Left ventricle myocardium inferior (tissue), 1 donor: ENCODE measurements at regions not wholly inside any gene's neighbourhood (a gene's known extent, or its start where the extent isn't known, plus 50 kb on each side); places are given as distances from the start of the nearest gene placed in this dataset.

Experiments used
- DNase-seq: peaks from one replicate; pipeline ENCODE4 v3.0.0-alpha.2; 2020
- H3K27ac ChIP-seq: fragments of 200-600 bp; replicated peaks from 2 replicates; pipeline ENCODE4 v1.8.0; 2021
- H3K27me3 ChIP-seq: fragments of 200-600 bp; 2 replicates; pipeline ENCODE4 v1.8.0; 2021; ENCODE audit warnings: low read depth
- H3K36me3 ChIP-seq: fragments of 200-600 bp; 2 replicates; pipeline ENCODE4 v1.8.0; 2021
- H3K4me1 ChIP-seq: fragments of 200-600 bp; 2 replicates; pipeline ENCODE4 v1.8.0; 2021
- H3K4me3 ChIP-seq: fragments of 200-600 bp; 2 replicates; pipeline ENCODE4 v1.8.0; 2021; ENCODE audit warnings: mild to moderate bottlenecking, moderate library complexity
- H3K9me3 ChIP-seq: fragments of 200-600 bp; replicated peaks from 2 replicates; pipeline ENCODE4 v1.8.0; 2021
- intact Hi-C: fragments of 100-400 bp; cut with micrococcal nuclease; formaldehyde crosslinking; loops from one replicate; pipeline ENCODE4 v1.11.0; 2022
- TF ChIP-seq, protein P1 (sequence below): fragments of 200-600 bp; IDR thresholded peaks from 2 replicates; pipeline ENCODE4 v1.8.0; 2021; ENCODE audit warnings: antibody characterized with exemption, mild to moderate bottlenecking, borderline replicate concordance
- donor health status: DM: no; HTN: yes; CAD: no; lungs with severe emphysema.

DNA sequence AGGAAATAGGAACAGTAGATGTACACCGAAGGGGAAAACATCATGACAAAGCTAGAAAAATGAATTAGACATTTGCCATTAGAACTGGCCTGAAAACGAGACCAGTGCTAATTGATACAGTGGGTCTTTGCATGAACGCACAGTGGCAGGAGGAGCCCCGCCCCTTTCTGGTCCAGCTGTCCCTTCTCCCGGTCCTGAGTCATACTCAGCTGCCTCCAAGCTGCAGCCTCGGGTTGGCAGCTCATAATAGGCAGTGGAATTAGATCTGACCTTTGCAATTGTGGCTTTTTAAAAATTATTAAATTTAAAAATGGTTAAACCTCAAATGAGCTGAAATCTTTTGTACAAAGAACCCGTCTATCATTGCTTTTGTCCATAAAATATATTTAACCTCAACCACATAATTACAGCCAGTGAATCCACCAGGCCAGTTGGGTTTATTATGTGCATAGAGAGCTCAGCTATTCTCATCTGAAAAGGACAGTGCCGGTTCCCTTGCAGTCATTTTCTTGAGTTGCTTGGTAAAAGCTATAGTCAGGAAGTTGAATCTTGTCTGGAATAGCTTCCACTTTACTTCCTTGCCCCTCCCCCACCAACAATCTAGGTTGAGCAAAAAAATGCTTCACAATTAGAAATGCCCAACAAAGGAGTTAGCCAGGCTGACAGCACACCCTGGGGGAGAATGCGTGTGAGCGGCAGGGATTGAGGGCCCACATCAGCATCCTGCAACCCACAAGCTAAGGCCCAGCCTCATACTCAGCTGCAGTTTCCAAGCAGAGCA, 147.1 kb downstream of the BUB3 start:
- DNase-seq, result peak; percentile 17
- intact Hi-C loops, result no loop called here

DNA sequence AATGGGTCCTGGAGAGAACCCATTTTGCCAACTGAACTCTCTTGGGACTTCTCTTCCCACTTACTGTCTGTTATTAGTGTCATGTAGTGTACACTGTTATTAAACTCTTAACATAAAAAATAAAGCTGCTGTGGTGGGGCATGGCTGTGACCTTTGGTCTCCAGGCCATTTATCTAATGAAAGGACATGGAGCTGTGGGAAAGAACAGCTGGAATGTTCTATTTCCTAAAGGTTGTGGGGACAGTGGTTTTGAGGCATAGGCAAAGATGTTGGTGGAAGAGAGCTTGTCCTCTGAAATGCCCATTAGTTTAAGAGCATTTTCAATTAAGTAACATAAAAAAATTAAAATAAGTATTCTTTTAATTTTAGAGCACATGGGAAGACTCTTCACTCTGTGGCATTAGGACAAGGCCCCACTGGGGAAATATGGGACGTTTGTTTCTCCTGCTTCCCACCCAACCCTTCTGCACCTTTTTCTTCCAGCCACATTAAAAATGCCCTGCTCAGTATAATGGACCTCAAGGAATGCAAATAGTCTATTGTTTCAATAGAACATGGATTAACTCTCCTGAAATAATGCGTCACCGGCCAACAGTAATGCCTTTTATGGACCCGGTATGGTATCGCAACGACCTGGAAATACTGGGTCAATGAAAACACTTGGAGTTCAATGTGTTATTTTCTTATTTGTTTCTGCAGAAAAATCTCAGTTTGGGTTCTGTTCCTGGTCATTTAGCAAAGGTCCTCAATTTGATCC, 149.6 kb downstream of the BUB3 start:
- Histone ChIP-seq H3K4me3 (no peak overlapping the region), H3K4me1 (no peaks in the 10 kb centered on the region), H3K9me3 (peaks cover 9% of the 10 kb centered on the region), H3K36me3 (no peaks in the 10 kb centered on the region), H3K27me3 (no peaks in the 10 kb centered on the region), H3K27ac (no peak overlapping the region)
- no peak for DNase-seq
- intact Hi-C loops, result no loop called here
- TF ChIP-seq, protein P1, sequence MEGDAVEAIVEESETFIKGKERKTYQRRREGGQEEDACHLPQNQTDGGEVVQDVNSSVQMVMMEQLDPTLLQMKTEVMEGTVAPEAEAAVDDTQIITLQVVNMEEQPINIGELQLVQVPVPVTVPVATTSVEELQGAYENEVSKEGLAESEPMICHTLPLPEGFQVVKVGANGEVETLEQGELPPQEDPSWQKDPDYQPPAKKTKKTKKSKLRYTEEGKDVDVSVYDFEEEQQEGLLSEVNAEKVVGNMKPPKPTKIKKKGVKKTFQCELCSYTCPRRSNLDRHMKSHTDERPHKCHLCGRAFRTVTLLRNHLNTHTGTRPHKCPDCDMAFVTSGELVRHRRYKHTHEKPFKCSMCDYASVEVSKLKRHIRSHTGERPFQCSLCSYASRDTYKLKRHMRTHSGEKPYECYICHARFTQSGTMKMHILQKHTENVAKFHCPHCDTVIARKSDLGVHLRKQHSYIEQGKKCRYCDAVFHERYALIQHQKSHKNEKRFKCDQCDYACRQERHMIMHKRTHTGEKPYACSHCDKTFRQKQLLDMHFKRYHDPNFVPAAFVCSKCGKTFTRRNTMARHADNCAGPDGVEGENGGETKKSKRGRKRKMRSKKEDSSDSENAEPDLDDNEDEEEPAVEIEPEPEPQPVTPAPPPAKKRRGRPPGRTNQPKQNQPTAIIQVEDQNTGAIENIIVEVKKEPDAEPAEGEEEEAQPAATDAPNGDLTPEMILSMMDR, result no peak

More for the DNA sequence above, 147.1 kb downstream of the BUB3 start:
- H3K36me3 ChIP-seq, result no peaks in the 10 kb centered on the region
- no peaks in the 10 kb centered on the region for H3K27me3 ChIP-seq
- H3K4me1 ChIP-seq, result no peaks in the 10 kb centered on the region
- H3K4me3 ChIP-seq, result no peak overlapping the region
- H3K9me3 ChIP-seq, result peaks cover 9% of the 10 kb centered on the region
- no peak overlapping the region for H3K27ac ChIP-seq
- TF ChIP-seq, protein P1, result no peak

DNA sequence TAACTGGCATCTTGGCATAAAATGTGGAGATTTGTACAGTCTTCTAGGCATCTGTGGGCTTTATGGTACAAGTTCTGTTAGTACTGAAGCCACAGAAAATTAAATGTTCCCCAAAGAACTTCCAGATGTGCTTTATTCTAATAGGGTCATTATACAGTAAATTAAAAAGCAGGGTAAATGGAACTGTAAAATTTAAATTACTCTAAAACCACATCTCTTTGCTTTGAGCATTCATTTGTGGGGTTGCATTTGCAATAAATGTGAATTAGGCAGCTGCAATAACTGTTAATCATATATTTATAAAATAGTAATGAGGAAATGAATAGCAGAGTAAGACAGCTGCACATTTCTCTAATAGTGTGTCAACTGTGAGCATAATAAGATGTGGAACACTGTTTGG, 151.5 kb downstream of the BUB3 start:
- intact Hi-C loops, result no loop called here

DNA sequence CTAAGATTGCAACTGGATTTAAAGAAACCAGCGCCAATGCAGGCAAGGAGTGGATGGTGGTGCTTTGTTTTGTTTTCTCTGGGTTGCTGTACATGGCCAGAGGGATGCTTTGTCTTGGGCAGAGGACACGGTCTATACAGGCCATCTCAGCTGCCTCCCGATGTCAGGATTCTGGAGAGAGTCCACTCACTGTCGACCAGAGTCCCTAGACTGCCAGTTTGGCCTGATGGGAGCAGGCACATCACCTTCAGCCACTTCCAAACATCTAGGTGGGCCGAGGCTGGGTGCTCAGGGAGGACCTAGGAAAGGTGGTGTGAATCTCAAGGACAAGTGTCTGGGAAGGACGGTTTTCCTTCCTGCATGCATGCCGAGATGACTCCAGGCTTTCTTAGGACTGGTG, 152.1 kb downstream of the BUB3 start:
- intact Hi-C loops, result no loop called here
- Histone ChIP-seq H3K4me3 (no peak overlapping the region), H3K27me3 (no peaks in the 10 kb centered on the region), H3K27ac (no peak overlapping the region), H3K9me3 (peaks cover 9% of the 10 kb centered on the region), H3K36me3 (no peaks in the 10 kb centered on the region), H3K4me1 (no peaks in the 10 kb centered on the region)
- DNase-seq, result no peak
- TF ChIP-seq, protein P1, result no peak

More for the DNA sequence above, 151.5 kb downstream of the BUB3 start:
- H3K27me3 ChIP-seq, result no peaks in the 10 kb centered on the region
- DNase-seq, result no peak
- no peaks in the 10 kb centered on the region for H3K4me1 ChIP-seq
- no peak overlapping the region for H3K27ac ChIP-seq
- no peak overlapping the region for H3K4me3 ChIP-seq
- no peaks in the 10 kb centered on the region for H3K36me3 ChIP-seq
- TF ChIP-seq, protein P1, result no peak
- peaks cover 9% of the 10 kb centered on the region for H3K9me3 ChIP-seq

DNA sequence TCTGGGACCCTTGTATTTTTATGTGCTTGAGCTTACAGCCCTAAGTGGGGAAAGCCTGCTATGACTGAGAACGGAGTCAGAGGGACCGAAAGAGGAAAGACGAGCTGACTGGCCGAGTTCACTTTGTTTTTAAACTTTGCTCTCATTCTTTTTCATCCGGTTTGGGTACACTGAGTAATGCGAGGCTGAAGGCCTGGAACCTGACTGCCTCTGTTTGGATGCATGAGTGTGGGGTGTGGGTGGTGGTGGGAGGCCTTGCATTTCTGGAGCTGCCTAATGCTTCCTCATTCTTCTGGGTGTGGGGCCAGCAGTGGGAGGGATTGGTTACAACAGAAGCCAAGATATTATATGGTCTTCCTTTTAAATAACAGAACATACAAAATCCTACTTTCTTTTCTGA, 155.5 kb downstream of the BUB3 start:
- Histone ChIP-seq H3K36me3 (no peaks in the 10 kb centered on the region), H3K4me1 (no peaks in the 10 kb centered on the region), H3K27me3 (no peaks in the 10 kb centered on the region), H3K4me3 (no peak overlapping the region), H3K9me3 (no peaks in the 10 kb centered on the region), H3K27ac (no peak overlapping the region)
- no peak for DNase-seq
- intact Hi-C loops, result no loop called here
- TF ChIP-seq, protein P1, result no peak
